HG03342 (cell line): ENCODE measurements at regions not wholly inside any gene's neighbourhood (a gene's known extent, or its start where the extent isn't known, plus 50 kb on each side); places are given as distances from the start of the nearest gene placed in this dataset.

Experiments
- ATAC-seq: cut with Tn5 transposase; IDR thresholded peaks from one replicate; pipeline ENCODE4 v1.9.1; 2021; ENCODE audit warnings: mild to moderate bottlenecking, moderate library complexity; ENCODE audit not compliant: unreplicated experiment

GRCh38 chr11:92423115-92424034 is 198.8 kb downstream of the FAT3 start:
- ATAC-seq = no peak

DNA sequence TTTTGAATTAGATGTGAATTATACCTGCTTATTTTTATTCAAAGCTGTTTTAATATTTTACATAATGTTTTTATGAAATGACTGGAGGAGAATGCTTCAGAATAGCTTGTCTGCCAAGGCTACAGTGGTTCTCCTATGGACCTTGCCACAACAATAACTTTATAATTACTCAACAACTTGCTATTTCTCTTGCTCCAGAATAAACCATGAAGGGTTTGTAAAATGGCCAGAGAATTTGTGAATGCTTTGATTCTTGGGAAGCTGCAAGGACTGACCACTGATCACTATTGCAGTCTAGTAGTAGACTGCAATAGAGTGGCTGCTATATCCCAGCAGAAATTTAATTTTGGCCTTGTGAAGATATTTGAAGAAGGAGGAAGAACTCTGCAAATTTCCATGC is 199.7 kb downstream of the FAT3 start:
- no peak for ATAC-seq

- ATAC-seq = no peak
These were observed 200.5 kb downstream of the FAT3 start for GRCh38 chr11:92425127-92425526.

- no peak for ATAC-seq
These were observed 207.9 kb downstream of the FAT3 start for GRCh38 chr11:92432515-92432914.

GRCh38 chr11:92436034-92436920 is 211.7 kb downstream of the FAT3 start:
- no peak for ATAC-seq

GRCh38 chr11:92439133-92439532 is 214.5 kb downstream of the FAT3 start:
- no peak for ATAC-seq

DNA sequence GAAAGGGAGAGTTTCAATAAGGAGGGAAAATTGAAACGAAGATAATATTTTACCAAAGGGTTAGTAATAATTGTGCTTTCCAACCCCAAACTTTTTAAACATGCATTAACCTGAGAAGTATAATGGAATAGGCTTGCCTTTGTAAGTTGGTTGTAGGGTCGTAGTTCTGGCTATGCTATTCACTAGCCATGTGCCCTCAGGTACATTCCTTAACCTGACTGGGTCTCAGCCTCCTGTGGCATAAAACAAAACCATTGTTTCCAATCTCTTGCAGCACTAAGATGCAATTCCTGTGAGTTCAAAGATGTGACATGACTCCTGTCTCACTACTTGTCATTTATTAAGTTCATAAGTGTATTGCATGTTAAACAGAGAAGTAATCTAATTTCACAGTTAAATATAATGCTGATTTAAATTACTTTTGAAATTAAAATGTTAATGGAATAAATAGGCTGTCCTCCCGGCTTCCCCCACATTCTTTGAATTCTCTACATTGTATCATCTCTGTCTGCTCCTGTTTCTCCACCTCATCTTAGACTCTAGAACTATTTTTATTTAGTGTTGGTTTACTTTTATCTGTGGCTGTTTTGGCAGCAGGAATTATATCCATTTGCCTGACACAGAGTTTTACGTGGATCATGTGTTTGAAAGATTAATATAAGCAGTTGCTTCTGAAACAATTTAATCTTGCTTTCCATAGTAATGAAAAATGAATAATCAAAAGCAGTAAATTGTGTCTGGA is 216.3 kb downstream of the FAT3 start:
- ATAC-seq = no peak

- no peak for ATAC-seq
These were observed 216.8 kb downstream of the FAT3 start for GRCh38 chr11:92441443-92441726.

DNA sequence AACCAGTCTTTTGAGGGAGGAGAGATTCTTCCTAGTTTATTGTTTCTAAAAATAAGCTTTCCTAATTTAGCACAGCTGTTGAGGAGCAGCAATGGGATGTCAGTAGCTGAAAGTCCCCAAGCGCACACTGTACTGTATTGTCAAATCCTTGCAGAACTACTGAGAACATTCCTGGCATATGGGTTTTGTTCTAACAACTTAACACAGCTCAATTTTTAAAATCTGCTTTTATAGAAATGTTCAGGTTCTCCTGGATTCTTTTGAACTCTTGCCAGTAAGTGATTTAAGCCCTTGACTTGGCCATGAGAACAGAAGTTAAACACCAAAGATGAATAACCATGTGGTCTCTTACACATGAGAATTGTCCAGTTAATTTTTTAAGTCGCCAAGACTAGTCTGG is 218.6 kb downstream of the FAT3 start:
- no peak for ATAC-seq

DNA sequence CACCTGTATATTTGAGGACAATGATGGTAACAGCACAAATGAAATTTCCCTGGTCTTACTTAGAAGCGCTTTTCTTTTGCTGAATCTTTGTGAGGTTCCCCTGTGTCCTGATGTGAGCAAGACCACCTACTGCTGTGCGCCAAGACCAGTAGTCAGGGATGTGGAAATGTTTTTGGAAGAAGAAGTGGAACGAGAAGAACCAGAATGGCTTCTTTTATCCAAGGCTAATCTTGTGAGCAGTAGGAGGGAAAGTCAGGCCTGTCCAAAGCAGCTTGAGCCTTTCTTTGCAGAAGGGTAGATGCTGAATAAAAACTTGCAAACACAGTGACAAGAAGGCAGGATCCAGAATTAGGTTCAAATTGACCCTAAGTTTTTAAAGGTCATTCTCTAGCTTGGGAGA is 223.0 kb downstream of the FAT3 start:
- no peak for ATAC-seq

GRCh38 chr11:92449222-92449621 is 224.6 kb downstream of the FAT3 start:
- no peak for ATAC-seq

- ATAC-seq = no peak
These were observed 225.2 kb downstream of the FAT3 start for GRCh38 chr11:92449780-92450179.

DNA sequence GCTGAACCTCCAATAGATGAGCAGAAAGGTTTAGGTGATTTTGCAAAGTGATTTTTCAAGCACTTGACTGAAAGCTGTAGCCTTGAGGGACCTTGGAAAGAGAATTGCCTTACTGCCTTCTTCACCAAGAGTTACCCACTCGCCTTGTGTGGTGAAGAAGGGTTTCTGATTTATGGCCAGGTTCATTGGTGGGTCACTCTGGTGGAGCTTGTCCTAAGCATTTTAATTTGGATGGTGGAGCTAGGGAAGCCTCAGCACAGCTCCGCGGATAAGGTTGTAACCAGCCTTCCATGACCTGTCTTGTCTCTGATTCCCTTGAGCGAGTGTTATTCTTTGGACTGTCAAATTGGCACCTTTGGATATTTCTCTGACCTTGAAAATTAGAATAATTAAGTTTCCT is 226.4 kb downstream of the FAT3 start:
- ATAC-seq = no peak

GRCh38 chr11:92453055-92453454 is 228.4 kb downstream of the FAT3 start:
- ATAC-seq = no peak

- no peak for ATAC-seq
These were observed 230.7 kb downstream of the FAT3 start for GRCh38 chr11:92455210-92455790.

DNA sequence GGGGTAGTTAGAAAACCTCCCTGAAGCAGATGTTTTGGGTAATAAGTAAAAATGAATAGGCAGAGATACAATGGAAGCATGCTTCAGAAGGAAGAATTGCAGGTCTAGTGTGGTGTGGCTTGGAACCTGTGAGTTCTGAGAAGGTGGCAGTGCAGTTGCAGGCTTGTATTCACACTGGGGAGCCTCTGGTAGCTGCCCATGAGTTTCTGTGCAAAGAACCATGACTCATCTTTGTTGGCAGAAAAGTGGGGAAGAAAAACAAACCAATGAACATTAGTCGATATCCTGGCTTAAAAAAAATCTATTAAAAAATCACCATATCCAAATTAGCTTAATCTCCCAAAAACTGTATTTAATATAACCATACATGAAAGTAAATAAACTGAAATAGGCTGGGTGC is 232.6 kb downstream of the FAT3 start:
- ATAC-seq = no peak

DNA sequence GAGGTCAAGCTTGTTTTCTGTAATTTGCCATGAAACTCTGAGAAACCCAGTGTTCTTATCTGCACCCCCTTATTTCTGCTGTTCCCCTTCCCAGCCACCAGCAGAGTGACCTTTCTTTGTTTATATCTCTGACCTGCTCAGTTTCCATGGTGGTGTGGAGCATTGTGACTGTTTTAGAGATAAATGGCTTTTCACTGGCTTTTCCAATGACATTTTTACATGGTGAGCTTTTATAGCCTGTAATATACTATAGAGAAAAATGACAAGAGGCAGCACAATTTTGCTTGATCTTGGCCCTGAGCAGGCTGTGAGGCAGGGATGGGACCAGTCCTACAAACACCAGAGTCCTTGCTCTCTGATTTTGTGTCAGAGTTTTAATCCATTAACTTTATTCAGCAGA is 233.9 kb downstream of the FAT3 start:
- no peak for ATAC-seq

- ATAC-seq = no peak
These were observed 235.6 kb downstream of the FAT3 start for GRCh38 chr11:92460213-92460612.

DNA sequence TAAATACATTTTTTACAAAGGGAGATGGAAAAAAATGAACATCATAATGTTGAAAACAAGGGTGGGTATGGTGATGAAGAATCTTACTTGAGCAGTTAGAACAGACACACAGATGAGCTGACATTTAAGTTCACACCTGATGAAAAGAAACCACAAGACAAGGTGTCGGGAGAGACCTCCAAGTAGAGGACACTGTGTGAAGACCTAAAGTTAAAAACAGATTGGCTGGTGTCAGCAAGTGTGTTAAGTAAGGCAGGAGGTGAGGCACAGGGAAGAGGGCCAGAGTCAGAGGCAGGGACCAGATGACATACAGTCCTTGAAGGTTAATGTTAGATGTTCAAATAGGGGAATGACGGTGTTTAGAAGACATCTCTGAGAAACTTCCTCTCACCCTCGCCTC is 236.8 kb downstream of the FAT3 start:
- ATAC-seq = no peak

- ATAC-seq = no peak
These were observed 238.2 kb downstream of the FAT3 start for GRCh38 chr11:92462821-92463220.

DNA sequence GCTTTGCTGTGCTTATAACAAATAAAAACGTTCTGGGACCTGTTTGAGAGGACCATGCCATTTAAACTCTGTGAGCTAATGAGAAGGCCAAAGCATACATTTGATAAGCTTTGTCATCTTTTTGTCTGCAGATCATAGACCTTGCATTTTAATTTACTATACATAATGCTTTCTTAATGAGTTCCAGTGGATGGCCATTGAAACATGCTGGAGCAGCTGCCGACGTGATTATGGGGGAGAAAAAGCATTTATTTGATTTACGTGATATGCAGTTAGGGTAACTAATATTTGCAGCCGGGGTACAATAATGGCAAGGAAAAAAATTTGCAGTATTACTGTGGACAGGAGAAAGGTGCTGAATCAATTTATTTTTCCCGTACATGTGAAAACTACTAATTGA is 240.2 kb downstream of the FAT3 start:
- ATAC-seq = no peak
